HFF-Myc (cell line): ENCODE measurements at regions not wholly inside any gene's neighbourhood (a gene's known extent, or its start where the extent isn't known, plus 50 kb on each side); places are given as distances from the start of the nearest gene placed in this dataset.

Source experiments
- DNase-seq: peaks from one replicate; pipeline ENCODE4 v3.0.0-alpha.2; 2011; ENCODE audit warnings: low read depth; ENCODE audit errors: extremely low read depth
- H3K4me3 ChIP-seq: replicated peaks from 2 replicates; pipeline ENCODE4 v1.5.1; 2011; ENCODE audit warnings: low read depth, mild to moderate bottlenecking, control low read depth, low read length
- TF ChIP-seq, protein P1 (sequence below): IDR thresholded peaks from 2 replicates; pipeline ENCODE4 v1.5.1; 2012; ENCODE audit warnings: mild to moderate bottlenecking, low read depth, low read length, control low read depth; ENCODE audit errors: missing control alignments

- H3K4me3 ChIP-seq, result no peak overlapping the region
- DNase-seq, result no peak
- TF ChIP-seq, protein P1, sequence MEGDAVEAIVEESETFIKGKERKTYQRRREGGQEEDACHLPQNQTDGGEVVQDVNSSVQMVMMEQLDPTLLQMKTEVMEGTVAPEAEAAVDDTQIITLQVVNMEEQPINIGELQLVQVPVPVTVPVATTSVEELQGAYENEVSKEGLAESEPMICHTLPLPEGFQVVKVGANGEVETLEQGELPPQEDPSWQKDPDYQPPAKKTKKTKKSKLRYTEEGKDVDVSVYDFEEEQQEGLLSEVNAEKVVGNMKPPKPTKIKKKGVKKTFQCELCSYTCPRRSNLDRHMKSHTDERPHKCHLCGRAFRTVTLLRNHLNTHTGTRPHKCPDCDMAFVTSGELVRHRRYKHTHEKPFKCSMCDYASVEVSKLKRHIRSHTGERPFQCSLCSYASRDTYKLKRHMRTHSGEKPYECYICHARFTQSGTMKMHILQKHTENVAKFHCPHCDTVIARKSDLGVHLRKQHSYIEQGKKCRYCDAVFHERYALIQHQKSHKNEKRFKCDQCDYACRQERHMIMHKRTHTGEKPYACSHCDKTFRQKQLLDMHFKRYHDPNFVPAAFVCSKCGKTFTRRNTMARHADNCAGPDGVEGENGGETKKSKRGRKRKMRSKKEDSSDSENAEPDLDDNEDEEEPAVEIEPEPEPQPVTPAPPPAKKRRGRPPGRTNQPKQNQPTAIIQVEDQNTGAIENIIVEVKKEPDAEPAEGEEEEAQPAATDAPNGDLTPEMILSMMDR, result no peak
Measured at GRCh38 chr1:170231662-170232061, 85.9 kb downstream of the NTMT2 start.

- DNase-seq, result no peak
- TF ChIP-seq, protein P1, result no peak
Measured at GRCh38 chr1:170238704-170239391, 93.1 kb downstream of the NTMT2 start.

GRCh38 chr1:170239445-170239844 is 93.7 kb downstream of the NTMT2 start:
- no peak overlapping the region for H3K4me3 ChIP-seq
- TF ChIP-seq, protein P1, result no peak
- no peak for DNase-seq

More at GRCh38 chr1:170238704-170239391, 93.1 kb downstream of the NTMT2 start:
- H3K4me3 ChIP-seq, result no peak overlapping the region

GRCh38 chr1:170240409-170240808 is 94.7 kb downstream of the NTMT2 start:
- no peak for DNase-seq
- no peak overlapping the region for H3K4me3 ChIP-seq
- TF ChIP-seq, protein P1, result no peak

DNA sequence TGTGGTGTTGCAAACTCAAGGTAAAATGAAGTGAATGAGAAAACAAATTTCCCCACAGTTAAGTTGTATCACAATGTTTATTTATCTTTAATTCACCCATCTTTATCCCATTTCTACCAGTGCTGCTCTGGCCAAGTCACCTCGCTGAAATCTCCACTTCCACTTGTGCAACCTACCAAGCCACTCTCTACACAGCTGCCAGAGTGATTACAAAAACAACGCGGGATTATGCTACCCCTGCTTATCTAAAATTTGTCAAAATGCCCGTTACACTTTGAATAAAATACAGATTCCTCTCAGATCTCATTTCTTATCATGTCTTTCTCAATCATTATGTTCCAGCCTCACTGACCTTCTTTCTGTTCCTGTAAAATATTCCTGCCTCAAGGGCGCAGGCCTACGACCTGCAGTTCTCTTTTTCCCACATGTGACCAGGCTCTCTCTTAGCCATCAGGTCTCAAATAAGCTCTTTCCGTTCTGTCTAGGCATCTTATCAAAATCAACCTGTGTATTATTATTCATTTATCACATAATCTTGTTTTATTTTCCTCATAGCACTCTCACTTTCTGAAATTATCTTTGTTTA is 95.6 kb downstream of the NTMT2 start:
- H3K4me3 ChIP-seq, result no peak overlapping the region
- no peak for DNase-seq
- TF ChIP-seq, protein P1, result no peak

DNA sequence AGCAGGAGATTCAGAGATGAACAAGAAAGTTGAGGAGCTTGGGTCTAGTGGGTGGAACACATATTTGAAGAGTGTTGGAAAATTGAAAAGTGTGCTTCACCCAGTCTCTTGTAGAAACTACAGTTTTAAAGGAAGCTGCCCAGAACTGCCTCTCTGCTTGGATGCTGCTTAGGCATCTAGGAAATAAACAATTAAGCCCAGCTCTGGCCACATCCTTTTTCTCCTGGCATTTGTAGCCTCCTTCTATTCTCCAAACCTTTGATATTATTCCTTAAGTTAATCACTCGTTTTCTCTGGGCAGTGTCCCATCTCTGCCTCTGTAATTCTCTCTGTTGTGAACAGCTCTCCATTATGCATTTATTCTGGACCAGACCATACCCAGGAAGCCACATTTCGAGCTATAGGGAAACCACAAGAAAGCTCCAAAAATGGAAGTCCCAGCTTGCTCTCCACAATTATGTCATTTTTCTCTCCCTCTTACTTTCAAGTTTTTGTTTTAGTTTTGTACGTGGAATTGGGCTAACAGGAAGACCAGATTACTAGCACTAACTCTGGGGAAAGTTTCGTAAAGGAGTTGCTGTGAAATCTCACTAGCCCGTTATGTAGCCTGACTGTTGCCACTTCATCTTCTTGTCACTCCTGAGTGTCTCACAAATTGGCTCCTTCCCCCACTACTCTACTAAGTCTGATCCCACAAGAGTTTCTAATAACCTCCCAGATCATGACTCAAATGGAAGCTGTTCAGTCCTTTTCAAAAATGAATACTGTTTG is 102.2 kb downstream of the NTMT2 start:
- DNase-seq, result no peak
- no peak overlapping the region for H3K4me3 ChIP-seq
- TF ChIP-seq, protein P1, result no peak
